Psoas muscle (tissue), 7 donors: ENCODE measurements at regions not wholly inside any gene's neighbourhood (a gene's known extent, or its start where the extent isn't known, plus 50 kb on each side); places are given as distances from the start of the nearest gene placed in this dataset.
"Not testable (repeated sequence)": the region's sequence is repeated elsewhere in the genome, so short reads cannot be mapped to it uniquely, and the experiment has no call there.

Experiments used
- ATAC-seq, 4 donors: fragments of 200-7000 bp; cut with Tn5 transposase; one replicate each; pipeline ENCODE4 v1.9.1; 2020; ENCODE audit warnings: moderate library complexity in 3 of 4, mild to moderate bottlenecking in 2 of 4
- DNase-seq, 2 donors: peaks; one replicate each; pipeline ENCODE4 v3.0.0-alpha.2; 2020
- H3K27ac ChIP-seq: fragments of 200-600 bp; one replicate; pipeline ENCODE4 v1.8.0; 2022
- H3K27me3 ChIP-seq, 3 donors: fragments of 200-600 bp in 1 of 3; one replicate each; pipeline versions ENCODE4 v1.6.1 to v1.8.0; 2013 to 2022; ENCODE audit warnings: low read length in 2 of 3, mild to moderate bottlenecking in 2 of 3, moderate library complexity in 1 of 3; ENCODE audit not compliant: insufficient read depth in 3 of 3
- H3K36me3 ChIP-seq, 2 donors: fragments of 200-600 bp in 1 of 2; one replicate each; pipeline versions ENCODE4 v1.6.1 to v1.8.0; 2013 to 2022; ENCODE audit warnings: low read depth in 1 of 2, mild to moderate bottlenecking in 1 of 2, moderate library complexity in 1 of 2; ENCODE audit not compliant: insufficient read depth in 1 of 2
- H3K4me1 ChIP-seq: fragments of 200-600 bp; one replicate; pipeline ENCODE4 v1.8.0; 2022
- H3K4me3 ChIP-seq: fragments of 200-600 bp; one replicate; pipeline ENCODE4 v1.8.0; 2022; ENCODE audit warnings: mild to moderate bottlenecking
- H3K9me3 ChIP-seq: fragments of 200-600 bp; one replicate; pipeline ENCODE4 v1.8.0; 2022
- WGBS, 3 donors: extraction: QIAGEN DNeasy Blood & Tissue Kit; methylation state at CpG; one replicate each; pipeline versions ENCODE4 v1.1.6 to v1.1.7; 2013; 5-methylcytosine and 5-hydroxymethylcytosine counted together
- intact Hi-C, 2 donors: fragments of 100-400 bp; cut with DNase I; formaldehyde crosslinking; loops; one replicate each; pipeline versions ENCODE4 v1.11.0 to v1.14.2; 2022
- TF ChIP-seq, protein P1 (sequence below): fragments of 200-600 bp; IDR thresholded peaks from one replicate; pipeline ENCODE4 v1.8.0; 2022; ENCODE audit warnings: antibody characterized with exemption
- donor health status: healthy with polysubstance abuse.
- donor health status: DM: no; HTN: no; CAD: no; lungs with moderate emphysema.
- donor health status: Bipolar disorder and iron deficiency.
- donor health status: healthy.
- donor health status: DM: yes; HTN: yes; CAD: no.
- donor health status: DM: no; HTN: no; CAD: no.
- donor health status: DM: yes; HTN: yes; CAD: no.

DNA sequence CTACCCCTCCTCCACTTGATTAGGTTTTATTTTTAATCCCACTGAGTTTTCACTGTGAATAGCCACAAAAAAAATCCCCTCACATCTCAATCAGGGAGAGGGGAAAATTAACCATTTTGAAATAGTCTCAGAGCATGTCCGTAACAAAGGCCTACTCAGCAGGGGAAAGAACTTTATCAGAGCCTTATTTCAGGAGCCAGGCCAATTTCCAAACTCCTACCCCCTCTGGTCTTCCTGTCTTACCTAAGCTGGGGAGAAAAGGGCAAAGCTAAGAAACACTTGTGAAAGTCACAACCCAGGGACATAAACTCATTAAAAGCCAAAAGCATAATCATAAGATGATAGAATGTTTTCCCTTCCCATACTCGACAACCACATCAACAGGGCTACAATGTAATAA lies 260.3 kb upstream of the DIO3 start:
- TF ChIP-seq, protein P1, sequence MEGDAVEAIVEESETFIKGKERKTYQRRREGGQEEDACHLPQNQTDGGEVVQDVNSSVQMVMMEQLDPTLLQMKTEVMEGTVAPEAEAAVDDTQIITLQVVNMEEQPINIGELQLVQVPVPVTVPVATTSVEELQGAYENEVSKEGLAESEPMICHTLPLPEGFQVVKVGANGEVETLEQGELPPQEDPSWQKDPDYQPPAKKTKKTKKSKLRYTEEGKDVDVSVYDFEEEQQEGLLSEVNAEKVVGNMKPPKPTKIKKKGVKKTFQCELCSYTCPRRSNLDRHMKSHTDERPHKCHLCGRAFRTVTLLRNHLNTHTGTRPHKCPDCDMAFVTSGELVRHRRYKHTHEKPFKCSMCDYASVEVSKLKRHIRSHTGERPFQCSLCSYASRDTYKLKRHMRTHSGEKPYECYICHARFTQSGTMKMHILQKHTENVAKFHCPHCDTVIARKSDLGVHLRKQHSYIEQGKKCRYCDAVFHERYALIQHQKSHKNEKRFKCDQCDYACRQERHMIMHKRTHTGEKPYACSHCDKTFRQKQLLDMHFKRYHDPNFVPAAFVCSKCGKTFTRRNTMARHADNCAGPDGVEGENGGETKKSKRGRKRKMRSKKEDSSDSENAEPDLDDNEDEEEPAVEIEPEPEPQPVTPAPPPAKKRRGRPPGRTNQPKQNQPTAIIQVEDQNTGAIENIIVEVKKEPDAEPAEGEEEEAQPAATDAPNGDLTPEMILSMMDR: no peak
- no peak overlapping the region for H3K27ac ChIP-seq
- intact Hi-C loops: no loop called here
- no peaks in the 10 kb centered on the region for H3K36me3 ChIP-seq
- DNase-seq: no peak
- no peak overlapping the region for H3K4me3 ChIP-seq
- peaks cover 0 to 4% (median 2%) of the 10 kb centered on the region in 3 donors for H3K27me3 ChIP-seq
- H3K4me1 ChIP-seq: no peaks in the 10 kb centered on the region
- no peaks in the 10 kb centered on the region for H3K9me3 ChIP-seq
- ATAC-seq: no peak
- WGBS, 3 donors: 62 to 67% (median 66%) methylated on average over 2 of the region's 2 CpGs

DNA sequence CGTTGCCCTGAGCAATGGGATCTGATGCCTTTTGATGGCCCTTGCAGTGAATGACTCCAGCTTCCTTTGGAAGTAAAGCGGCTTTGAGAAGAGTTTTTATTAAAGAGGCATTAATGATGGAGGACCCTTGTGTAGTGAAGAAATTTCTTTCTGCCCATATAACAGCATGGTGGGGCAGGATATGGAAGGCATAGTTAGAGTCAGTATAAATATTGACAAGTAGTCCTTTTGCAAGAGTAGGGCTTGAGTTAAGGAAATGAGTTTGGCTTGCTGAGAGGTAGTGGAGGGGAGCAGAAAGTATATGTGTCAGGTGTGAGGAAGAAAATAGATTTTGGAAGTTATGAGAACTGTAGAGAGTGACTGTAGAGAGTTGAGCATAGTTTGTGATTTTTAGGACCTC lies 254.1 kb upstream of the DIO3 start:
- not testable (repeated sequence) for ATAC-seq
- WGBS, 3 donors: 95 to 96% (median 96%) methylated on average over 2 of the region's 2 CpGs

GRCh38 chr14:101311186-101311585 lies 250.1 kb upstream of the DIO3 start:
- H3K4me3 ChIP-seq, H3K27me3 ChIP-seq, H3K36me3 ChIP-seq, H3K4me1 ChIP-seq, intact Hi-C loops, H3K9me3 ChIP-seq, DNase-seq, H3K27ac ChIP-seq, ATAC-seq: not testable (repeated sequence)
- WGBS, 3 donors: 59 to 64% (median 64%) methylated on average over 7 of the region's 7 CpGs

More for the DNA sequence above, 254.1 kb upstream of the DIO3 start:
- H3K36me3 ChIP-seq, DNase-seq, H3K27ac ChIP-seq, H3K4me1 ChIP-seq, H3K4me3 ChIP-seq, H3K27me3 ChIP-seq, H3K9me3 ChIP-seq, intact Hi-C loops: not testable (repeated sequence)

- DNase-seq (no peak), ATAC-seq (no peak)
- TF ChIP-seq, protein P1: no peak
- intact Hi-C loops: no loop called here
- peaks cover 3% of the 10 kb centered on the region for H3K9me3 ChIP-seq
- peaks cover 0 to 5% (median 0%) of the 10 kb centered on the region in 3 donors for H3K27me3 ChIP-seq
- no peaks in the 10 kb centered on the region for H3K36me3 ChIP-seq
- 49 to 62% (median 52%) methylated on average over 6 of the region's 6 CpGs for WGBS, 3 donors
- H3K4me1 ChIP-seq: no peaks in the 10 kb centered on the region
- no peak overlapping the region for H3K27ac ChIP-seq
- no peak overlapping the region for H3K4me3 ChIP-seq
Observed at GRCh38 chr14:101313268-101313667, 248.0 kb upstream of the DIO3 start.

DNA sequence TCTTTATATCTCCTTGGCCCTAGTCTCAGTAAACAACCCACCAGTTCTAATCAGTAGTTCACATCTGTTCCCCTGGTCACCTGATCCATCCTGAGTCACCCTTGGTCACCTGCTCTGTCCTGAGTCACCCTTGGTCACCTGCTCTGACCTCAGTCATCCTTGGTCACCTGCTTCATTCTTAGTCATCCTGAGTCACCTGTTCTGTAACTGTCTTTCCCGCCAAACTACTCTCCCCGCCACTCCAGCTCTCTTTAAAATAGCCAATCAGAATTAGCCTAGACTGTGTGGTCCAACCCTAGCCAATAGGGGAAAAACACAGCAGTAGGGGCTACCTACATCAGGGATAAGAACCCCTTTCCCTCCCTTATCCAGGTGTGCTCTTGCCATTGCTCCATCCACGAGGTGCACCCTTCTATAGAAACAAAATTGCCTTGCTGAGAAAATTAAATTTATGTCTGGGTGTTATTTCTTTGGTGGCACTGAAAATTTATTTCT lies 245.4 kb upstream of the DIO3 start:
- H3K9me3 ChIP-seq: peaks cover 3% of the 10 kb centered on the region
- TF ChIP-seq, protein P1: no peak
- no peak overlapping the region for H3K4me3 ChIP-seq
- H3K27ac ChIP-seq: no peak overlapping the region
- ATAC-seq: no peak
- intact Hi-C loops: no loop called here
- no peaks in the 10 kb centered on the region for H3K36me3 ChIP-seq
- H3K27me3 ChIP-seq: peaks cover 0 to 7% (median 0%) of the 10 kb centered on the region in 3 donors
- H3K4me1 ChIP-seq: no peaks in the 10 kb centered on the region
- 80 to 90% (median 88%) methylated on average over 3 of the region's 3 CpGs for WGBS, 3 donors
- DNase-seq: no peak

- DNase-seq (no peak), ATAC-seq (no peak)
- Histone ChIP-seq H3K36me3 (no peaks in the 10 kb centered on the region), H3K27ac (no peak overlapping the region), H3K27me3 (peaks cover 0 to 7% (median 0%) of the 10 kb centered on the region in 3 donors), H3K9me3 (peaks cover 3% of the 10 kb centered on the region), H3K4me1 (no peaks in the 10 kb centered on the region), H3K4me3 (no peak overlapping the region)
- intact Hi-C loops: no loop called here
- WGBS, 3 donors: 64 to 72% (median 66%) methylated on average over 6 of the region's 6 CpGs
- TF ChIP-seq, protein P1: no peak
Observed at GRCh38 chr14:101318271-101318670, 243.0 kb upstream of the DIO3 start.
